ENCODE measurements at regions not wholly inside any gene's neighbourhood (a gene's known extent, or its start where the extent isn't known, plus 50 kb on each side); places are given as distances from the start of the nearest gene placed in this dataset.

DNA sequence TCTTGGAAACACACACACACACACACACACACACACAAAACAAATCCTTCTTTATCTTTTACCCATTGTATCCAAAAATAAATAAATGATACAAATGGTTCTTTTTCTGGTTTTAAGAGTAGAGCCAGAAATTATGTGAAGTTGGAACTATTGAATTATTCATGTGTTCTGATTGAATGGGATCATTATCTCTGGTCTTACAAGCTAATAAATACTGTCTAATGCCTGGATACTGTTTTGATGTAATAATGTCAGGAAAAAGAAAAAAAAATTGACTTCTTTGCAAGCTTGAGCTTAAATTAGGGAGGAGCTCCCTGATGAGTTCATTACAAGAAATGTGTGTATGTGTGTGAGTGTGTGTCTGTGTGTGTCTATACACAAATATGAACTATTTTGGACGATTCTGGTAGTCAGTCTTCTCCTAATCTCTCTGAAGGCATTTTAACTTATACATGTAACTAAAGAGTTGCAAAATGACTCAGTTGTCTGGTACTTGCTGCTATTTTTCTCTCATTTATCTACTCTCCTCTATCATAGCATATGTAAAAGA, 507.2 kb upstream of the AGTR1 start:
- DNase-seq (ENCODE audit: low read depth in 1 of 2, low spot score in 1 of 2) (no peak), ATAC-seq (no peak), FAIRE-seq (no peak)
- ChIA-PET POLR2A (no interaction called here), CTCF (no interaction called here)
- Histone ChIP-seq H3K9me3 (no peaks in the 10 kb centered on the region), H3K4me1 (no peaks in the 10 kb centered on the region), H3K27ac (no peak overlapping the region), H3K4me3 (no peak overlapping the region), H3K4me2 (no peak overlapping the region)
- TF ChIP-seq, protein P1, sequence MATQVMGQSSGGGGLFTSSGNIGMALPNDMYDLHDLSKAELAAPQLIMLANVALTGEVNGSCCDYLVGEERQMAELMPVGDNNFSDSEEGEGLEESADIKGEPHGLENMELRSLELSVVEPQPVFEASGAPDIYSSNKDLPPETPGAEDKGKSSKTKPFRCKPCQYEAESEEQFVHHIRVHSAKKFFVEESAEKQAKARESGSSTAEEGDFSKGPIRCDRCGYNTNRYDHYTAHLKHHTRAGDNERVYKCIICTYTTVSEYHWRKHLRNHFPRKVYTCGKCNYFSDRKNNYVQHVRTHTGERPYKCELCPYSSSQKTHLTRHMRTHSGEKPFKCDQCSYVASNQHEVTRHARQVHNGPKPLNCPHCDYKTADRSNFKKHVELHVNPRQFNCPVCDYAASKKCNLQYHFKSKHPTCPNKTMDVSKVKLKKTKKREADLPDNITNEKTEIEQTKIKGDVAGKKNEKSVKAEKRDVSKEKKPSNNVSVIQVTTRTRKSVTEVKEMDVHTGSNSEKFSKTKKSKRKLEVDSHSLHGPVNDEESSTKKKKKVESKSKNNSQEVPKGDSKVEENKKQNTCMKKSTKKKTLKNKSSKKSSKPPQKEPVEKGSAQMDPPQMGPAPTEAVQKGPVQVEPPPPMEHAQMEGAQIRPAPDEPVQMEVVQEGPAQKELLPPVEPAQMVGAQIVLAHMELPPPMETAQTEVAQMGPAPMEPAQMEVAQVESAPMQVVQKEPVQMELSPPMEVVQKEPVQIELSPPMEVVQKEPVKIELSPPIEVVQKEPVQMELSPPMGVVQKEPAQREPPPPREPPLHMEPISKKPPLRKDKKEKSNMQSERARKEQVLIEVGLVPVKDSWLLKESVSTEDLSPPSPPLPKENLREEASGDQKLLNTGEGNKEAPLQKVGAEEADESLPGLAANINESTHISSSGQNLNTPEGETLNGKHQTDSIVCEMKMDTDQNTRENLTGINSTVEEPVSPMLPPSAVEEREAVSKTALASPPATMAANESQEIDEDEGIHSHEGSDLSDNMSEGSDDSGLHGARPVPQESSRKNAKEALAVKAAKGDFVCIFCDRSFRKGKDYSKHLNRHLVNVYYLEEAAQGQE (IDR thresholded peaks at IDR 0.05): no peak
- TF ChIP-seq GATA3 (IDR thresholded peaks at IDR 0.05; ENCODE audit: borderline replicate concordance): no peak
- TF ChIP-seq MAFK (IDR thresholded peaks at IDR 0.05; ENCODE audit: partially characterized antibody): no peak
- no peak for TF ChIP-seq HEYL (CRISPR knock-in tag; IDR thresholded peaks at IDR 0.05)
- TF ChIP-seq EHF (CRISPR knock-in tag; IDR thresholded peaks at IDR 0.05): no peak
- no peak for TF ChIP-seq MYC (IDR thresholded peaks at IDR 0.05; ENCODE audit: borderline replicate concordance, low read length)
- TF ChIP-seq NPAS2 (CRISPR knock-in tag; IDR thresholded peaks at IDR 0.05; ENCODE audit: borderline replicate concordance): no peak
- TF ChIP-seq, protein P2, sequence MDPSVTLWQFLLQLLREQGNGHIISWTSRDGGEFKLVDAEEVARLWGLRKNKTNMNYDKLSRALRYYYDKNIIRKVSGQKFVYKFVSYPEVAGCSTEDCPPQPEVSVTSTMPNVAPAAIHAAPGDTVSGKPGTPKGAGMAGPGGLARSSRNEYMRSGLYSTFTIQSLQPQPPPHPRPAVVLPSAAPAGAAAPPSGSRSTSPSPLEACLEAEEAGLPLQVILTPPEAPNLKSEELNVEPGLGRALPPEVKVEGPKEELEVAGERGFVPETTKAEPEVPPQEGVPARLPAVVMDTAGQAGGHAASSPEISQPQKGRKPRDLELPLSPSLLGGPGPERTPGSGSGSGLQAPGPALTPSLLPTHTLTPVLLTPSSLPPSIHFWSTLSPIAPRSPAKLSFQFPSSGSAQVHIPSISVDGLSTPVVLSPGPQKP (IDR thresholded peaks at IDR 0.05; ENCODE audit: low read depth, low read length): no peak
- TF ChIP-seq MAX (IDR thresholded peaks at IDR 0.05): no peak
- TF ChIP-seq HMGXB4 (CRISPR knock-in tag; IDR thresholded peaks at IDR 0.05; ENCODE audit: borderline replicate concordance): no peak
- TF ChIP-seq TP53 (CRISPR knock-in tag; IDR thresholded peaks at IDR 0.05): no peak
- WGBS (ENCODE audit: missing lambda C conversion rate): 3% methylated on average over 1 of the region's 1 CpG

DNA sequence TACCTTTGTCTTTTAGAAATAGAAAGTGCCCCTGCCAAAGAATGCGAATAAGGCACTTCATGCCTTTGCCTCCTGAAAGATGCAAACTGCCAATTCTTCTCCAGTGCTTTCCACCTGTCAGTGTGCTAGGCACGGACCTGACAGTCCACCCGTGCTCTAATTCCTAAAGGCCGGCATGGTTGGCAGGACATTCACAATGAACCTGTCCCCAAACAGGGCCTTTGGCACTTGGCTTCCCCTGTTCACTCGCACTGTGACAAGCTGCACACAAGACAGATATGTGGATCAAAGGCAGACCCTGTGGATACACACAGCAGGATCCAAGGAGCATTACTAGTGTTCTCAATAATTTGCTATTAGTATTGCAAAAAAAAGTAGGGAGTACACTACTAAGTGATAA, 505.7 kb upstream of the AGTR1 start:
- CTCF ChIA-PET: interaction anchor here (1.5 kb wide), 1 partner anchor 10 kb away, joined by 3 read pairs; no protein-coding TSS in a partner anchor
- TF ChIP-seq HOXB13 (CRISPR knock-in tag; IDR thresholded peaks at IDR 0.05; ENCODE audit: low read depth) (no peak), BHLHE40 (IDR thresholded peaks at IDR 0.05; ENCODE audit: low read depth, low read length) (no peak), POLR2A (IDR thresholded peaks at IDR 0.05; ENCODE audit: low read length) (no peak), HEYL (CRISPR knock-in tag; IDR thresholded peaks at IDR 0.05) (no peak), NR3C1 (IDR thresholded peaks at IDR 0.05) (no peak), RARB (CRISPR knock-in tag; IDR thresholded peaks at IDR 0.05) (no peak), EHMT2 (IDR thresholded peaks at IDR 0.05; ENCODE audit: low read depth) (no peak), FOXS1 (CRISPR knock-in tag; IDR thresholded peaks at IDR 0.05) (no peak), ZFP36 (IDR thresholded peaks at IDR 0.05; ENCODE audit: borderline replicate concordance, partially characterized antibody) (no peak), ZSCAN20 (CRISPR knock-in tag; IDR thresholded peaks at IDR 0.05) (no peak), CBX8 (IDR thresholded peaks at IDR 0.05) (no peak), FOSL2 (IDR thresholded peaks at IDR 0.05) (no peak), FOSL2 (CRISPR knock-in tag; IDR thresholded peaks at IDR 0.05) (no peak), SREBF2 (IDR thresholded peaks at IDR 0.05) (no peak), CHD4 (IDR thresholded peaks at IDR 0.05; ENCODE audit: borderline replicate concordance) (no peak), ESRRA (IDR thresholded peaks at IDR 0.05; ENCODE audit: borderline replicate concordance, low read length) (no peak)
- TF ChIP-seq, protein P1 (IDR thresholded peaks at IDR 0.05): no peak
- ATAC-seq: no peak

More for the DNA sequence above, 505.7 kb upstream of the AGTR1 start:
- H3K4me1 ChIP-seq: no peaks in the 10 kb centered on the region
- POLR2A ChIA-PET: no interaction called here
- no peak overlapping the region for H3K4me2 ChIP-seq
- no peak for FAIRE-seq
- no peak overlapping the region for H3K27ac ChIP-seq
- H3K4me3 ChIP-seq: no peak overlapping the region
- WGBS (ENCODE audit: missing lambda C conversion rate): 23% methylated on average over 5 of the region's 5 CpGs
- DNase-seq (ENCODE audit: low read depth in 1 of 2, low spot score in 1 of 2): no peak
- no peaks in the 10 kb centered on the region for H3K9me3 ChIP-seq
